Duodenal mucosa (tissue), 2 donors: ENCODE measurements at regions not wholly inside any gene's neighbourhood (a gene's known extent, or its start where the extent isn't known, plus 50 kb on each side); places are given as distances from the start of the nearest gene placed in this dataset.
"Not testable (repeated sequence)": the region's sequence is repeated elsewhere in the genome, so short reads cannot be mapped to it uniquely, and the experiment has no call there.

Source experiments
- H3K27ac ChIP-seq: one replicate; pipeline ENCODE4 v1.7.0; 2013; ENCODE audit warnings: low read depth, low read length
- H3K27me3 ChIP-seq, 2 donors: one replicate each; pipeline ENCODE4 v1.7.0; 2013; ENCODE audit warnings: low read length in 2 of 2, control low read depth in 1 of 2; ENCODE audit not compliant: insufficient read depth in 2 of 2, control insufficient read depth in 1 of 2
- H3K36me3 ChIP-seq, 2 donors: one replicate each; pipeline ENCODE4 v1.7.0; 2013; ENCODE audit warnings: low read length in 2 of 2, control low read depth in 1 of 2; ENCODE audit not compliant: insufficient read depth in 2 of 2, control insufficient read depth in 1 of 2
- H3K4me1 ChIP-seq, 2 donors: one replicate each; pipeline ENCODE4 v1.7.0; 2013; ENCODE audit warnings: low read length in 2 of 2, control low read depth in 1 of 2; ENCODE audit not compliant: insufficient read depth in 2 of 2, control insufficient read depth in 1 of 2
- H3K4me3 ChIP-seq, 2 donors: one replicate each; pipeline ENCODE4 v1.7.0; 2013; ENCODE audit warnings: low read length in 2 of 2, low read depth in 1 of 2
- H3K9ac ChIP-seq, 2 donors: one replicate each; pipeline ENCODE4 v1.7.0; 2013; ENCODE audit warnings: low read length in 2 of 2, low read depth in 1 of 2
- H3K9me3 ChIP-seq, 2 donors: one replicate each; pipeline ENCODE4 v1.7.0; 2013; ENCODE audit warnings: low read length in 2 of 2, control low read depth in 1 of 2; ENCODE audit not compliant: control insufficient read depth in 1 of 2

DNA sequence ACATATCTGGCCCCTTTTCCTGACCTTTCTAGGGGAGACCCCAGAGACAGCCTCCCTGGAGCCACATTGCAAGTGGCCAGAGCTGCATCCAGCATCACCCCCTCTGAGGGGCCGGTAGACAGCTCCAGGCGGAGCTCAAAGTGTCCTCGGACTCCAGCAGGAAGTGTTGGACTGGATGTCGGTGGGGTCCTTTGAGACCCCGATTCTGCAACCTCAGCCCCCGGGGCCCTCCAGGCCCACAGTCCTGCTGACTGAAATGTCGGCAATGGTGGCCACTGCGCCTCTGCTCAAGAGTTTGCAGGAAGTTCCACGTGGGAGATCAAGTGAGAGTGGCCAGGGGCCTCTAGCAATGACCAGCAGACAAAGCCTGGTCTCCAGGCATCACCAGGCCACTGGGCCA is 115.9 kb upstream of the FOXD4L5 start:
- Histone ChIP-seq H3K4me3 (no peak overlapping the region), H3K9me3 (peaks cover 0 to 7% of the 10 kb centered on the region in 2 donors), H3K9ac (no peak overlapping the region), H3K27ac (no peak overlapping the region), H3K36me3 (no peaks in the 10 kb centered on the region), H3K27me3 (no peaks in the 10 kb centered on the region), H3K4me1 (no peaks in the 10 kb centered on the region)

DNA sequence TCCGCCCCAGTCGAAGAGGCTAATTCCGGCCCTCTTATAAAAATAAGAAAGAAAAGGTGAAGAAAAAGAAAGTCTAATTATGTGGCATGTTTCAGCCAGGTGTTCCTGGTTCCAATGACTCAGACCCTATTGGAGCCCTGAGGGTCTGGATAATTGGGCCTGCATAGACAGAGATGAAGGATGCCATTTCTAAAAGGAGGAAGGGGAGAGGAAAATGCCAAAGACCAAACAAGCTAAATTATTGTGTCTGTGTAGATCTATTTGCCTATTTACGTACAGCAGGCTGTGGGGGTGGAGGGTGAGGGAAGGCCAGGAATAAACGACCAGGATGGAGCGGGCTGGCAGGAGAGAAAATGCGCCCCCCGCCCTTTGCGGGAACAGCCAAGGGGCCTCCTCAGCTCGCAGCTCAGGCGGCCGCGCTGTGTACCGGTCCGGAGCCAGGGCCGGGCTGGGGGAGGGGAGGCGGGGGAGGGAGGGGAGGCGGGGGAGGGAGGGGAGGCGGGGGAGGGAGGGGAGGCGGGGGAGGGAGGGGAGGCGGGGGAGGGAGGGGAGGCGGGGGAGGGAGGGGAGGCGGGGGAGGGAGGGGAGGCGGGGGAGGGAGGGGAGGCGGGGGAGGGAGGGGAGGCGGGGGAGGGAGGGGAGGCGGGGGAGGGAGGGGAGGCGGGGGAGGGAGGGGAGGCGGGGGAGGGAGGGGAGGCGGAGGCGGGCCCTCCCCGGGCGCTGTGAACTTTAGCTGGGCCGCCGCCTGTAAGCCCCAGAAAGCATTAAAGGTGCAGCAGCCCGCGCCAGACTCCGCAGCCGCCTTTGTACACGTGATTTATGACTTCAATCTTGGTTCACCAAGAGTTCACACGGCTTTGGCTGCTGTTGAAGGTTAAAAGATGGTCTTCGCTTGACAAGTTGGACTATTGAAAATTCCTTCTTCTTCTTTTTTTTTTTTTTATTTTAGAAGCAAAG is 113.0 kb upstream of the FOXD4L5 start:
- H3K27ac ChIP-seq, H3K36me3 ChIP-seq, H3K9ac ChIP-seq, H3K9me3 ChIP-seq, H3K27me3 ChIP-seq, H3K4me1 ChIP-seq, H3K4me3 ChIP-seq: not testable (repeated sequence)

DNA sequence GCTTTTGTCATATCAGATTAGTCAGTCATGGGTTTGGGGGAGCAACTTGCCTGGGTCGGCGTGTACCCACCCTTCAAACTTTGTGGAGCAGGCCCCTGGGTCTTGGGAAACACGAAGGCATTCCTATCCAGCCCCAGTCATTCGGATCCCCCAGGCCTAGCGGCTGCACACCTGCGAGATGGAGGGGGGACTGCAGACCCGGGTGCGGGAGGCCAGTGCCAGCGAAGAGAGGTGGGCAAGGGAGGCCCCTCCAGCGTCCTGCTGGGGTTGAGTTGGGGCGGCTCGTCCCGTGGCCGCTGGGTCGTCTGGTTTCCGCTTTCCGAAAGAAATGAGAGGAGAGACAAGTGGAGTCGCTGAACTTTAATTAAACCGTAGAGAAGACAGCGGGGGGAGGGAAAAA is 112.2 kb upstream of the FOXD4L5 start:
- not testable (repeated sequence) for H3K4me3 ChIP-seq, H3K4me1 ChIP-seq, H3K27me3 ChIP-seq, H3K36me3 ChIP-seq, H3K27ac ChIP-seq, H3K9me3 ChIP-seq, H3K9ac ChIP-seq

DNA sequence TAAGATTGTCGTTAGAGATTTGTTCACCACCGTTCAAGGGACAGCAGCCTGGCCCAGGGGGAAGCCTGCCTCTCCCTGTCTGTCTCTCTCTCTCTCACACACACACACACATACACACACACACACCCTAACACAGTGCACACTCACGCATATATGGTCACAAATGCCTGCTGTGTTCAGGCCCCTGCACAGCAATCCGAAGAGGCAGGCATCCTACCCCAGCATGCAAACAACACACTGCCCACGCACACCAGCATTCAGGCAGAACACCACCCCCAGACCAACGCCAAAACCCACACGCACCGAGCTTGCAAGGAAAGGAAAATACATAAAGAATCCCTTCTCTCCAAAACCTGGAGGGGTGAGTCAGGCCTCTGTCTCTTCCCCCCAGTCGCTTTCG is 111.6 kb upstream of the FOXD4L5 start:
- H3K9me3 ChIP-seq, result not testable (repeated sequence)

DNA sequence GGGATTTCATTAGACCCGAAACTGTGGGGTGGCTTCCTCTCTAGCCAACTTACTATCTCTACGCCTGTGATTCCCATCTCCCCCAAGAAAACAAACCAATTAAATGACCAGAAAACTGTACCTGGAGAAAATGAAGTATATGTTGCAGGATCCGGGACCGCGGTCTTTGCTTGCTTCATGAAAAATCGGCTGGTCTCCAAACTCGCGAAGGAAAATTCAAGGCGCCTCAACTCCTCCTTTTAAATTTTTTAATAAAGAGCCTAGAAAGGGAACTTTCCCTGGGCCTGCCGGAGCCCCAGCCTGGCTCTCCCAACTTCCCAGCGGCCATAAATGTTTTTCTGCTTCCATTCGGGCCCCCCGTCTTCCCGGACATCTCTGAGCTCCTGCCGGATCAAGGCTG is 110.8 kb upstream of the FOXD4L5 start:
- not testable (repeated sequence) for H3K4me1 ChIP-seq, H3K27ac ChIP-seq, H3K27me3 ChIP-seq, H3K9ac ChIP-seq, H3K4me3 ChIP-seq, H3K9me3 ChIP-seq, H3K36me3 ChIP-seq

More for the DNA sequence above, 111.6 kb upstream of the FOXD4L5 start:
- H3K36me3 ChIP-seq, H3K27me3 ChIP-seq, H3K9ac ChIP-seq, H3K4me3 ChIP-seq, H3K4me1 ChIP-seq, H3K27ac ChIP-seq: not testable (repeated sequence)

DNA sequence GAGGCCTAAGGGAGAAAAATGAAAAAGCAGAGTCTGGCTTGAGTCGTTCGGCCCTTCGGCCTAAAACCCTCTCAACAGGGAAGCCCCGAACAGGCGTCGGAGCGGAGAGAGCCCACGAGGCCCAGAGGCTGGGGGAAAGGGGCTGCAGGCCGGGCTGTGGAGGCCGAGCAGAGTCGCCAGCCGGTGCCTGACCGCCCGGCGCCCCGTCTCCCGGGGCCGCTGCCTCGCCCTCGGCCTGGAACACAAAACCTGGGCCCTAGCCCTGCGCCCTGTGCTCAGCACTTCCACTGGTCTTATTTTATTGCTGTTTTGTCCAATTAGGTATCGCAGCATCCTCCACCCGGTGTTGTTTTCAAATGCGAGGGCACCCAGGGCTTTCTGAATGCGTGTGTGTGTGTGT is 110.1 kb upstream of the FOXD4L5 start:
- not testable (repeated sequence) for H3K4me1 ChIP-seq, H3K9ac ChIP-seq, H3K27me3 ChIP-seq, H3K4me3 ChIP-seq, H3K9me3 ChIP-seq, H3K27ac ChIP-seq, H3K36me3 ChIP-seq

DNA sequence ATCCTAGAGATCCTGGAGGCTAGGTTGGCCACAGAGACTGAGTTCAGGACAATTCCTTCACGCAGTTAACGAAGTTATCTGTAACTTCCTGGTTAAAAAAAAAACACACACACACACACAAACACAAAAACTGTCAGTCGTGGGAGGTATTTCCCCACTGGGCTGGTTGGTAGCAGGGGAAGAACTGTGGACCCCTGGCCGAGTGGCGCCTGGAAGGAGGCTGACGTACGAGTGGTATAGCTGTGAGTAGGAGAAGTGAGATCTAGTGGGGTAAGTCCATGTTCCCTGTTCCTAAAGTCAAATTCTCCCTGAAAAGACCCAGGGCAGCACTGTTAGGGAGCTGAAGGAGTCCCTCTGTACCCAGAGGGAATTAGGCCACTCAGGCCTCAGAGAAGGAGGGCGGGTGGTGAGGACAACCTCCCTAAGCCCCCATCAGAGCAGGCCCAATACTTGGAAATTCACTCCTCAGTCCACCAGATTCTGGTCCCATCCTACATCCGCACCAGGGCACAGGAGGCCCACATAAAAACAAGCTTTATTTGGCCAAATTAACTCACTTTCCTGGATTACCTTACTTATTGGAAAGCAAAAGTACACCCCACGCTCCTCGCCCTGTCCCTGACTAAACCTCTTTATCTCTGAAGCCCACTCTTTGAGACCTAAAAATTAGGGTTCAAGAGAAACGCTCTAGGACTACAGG is 108.3 kb upstream of the FOXD4L5 start:
- H3K27me3 ChIP-seq, H3K4me3 ChIP-seq, H3K4me1 ChIP-seq, H3K9me3 ChIP-seq, H3K36me3 ChIP-seq, H3K9ac ChIP-seq, H3K27ac ChIP-seq: not testable (repeated sequence)

DNA sequence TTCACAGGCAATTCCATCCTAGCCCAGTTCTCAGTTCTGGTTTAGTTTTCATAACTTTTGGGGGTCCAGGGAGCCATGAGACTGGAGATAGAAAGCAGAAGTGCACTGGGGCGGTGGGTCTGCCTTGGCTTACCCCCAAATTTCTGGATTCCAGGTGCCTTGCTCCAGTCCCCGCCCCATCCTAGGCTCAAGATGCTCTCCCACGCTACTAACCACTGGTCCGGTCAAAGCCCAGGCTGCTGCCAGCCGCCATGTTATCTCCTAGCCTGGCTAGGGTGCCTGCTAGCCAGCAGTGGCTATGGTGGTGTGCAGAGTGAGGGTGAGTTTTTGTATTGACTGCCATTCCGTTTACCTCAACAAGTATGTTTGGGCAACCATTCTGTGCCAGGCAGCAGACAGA is 107.6 kb upstream of the FOXD4L5 start:
- H3K4me1 ChIP-seq, H3K4me3 ChIP-seq, H3K27me3 ChIP-seq, H3K9ac ChIP-seq, H3K27ac ChIP-seq, H3K36me3 ChIP-seq, H3K9me3 ChIP-seq: not testable (repeated sequence)

DNA sequence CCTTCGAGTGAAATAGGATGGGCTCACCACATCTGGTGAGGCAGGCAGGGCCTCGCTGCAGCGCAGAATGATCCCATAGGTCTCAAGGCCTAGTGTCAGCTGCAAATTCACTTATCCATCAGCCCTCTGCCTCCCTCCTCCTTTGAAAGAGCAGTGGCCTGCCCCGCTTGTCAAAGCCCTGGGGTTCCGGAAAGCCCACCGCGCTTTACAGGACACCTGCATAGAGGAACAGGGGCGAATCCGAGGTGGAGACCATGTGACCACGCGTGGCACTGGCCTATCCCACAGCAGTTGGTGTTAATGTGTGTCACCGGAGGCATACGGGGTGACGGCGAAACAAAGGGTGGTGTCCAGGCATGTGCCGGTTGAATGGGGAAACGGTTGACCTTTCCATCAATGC is 104.7 kb upstream of the FOXD4L5 start:
- H3K9ac ChIP-seq, H3K27ac ChIP-seq, H3K27me3 ChIP-seq, H3K4me1 ChIP-seq, H3K36me3 ChIP-seq, H3K4me3 ChIP-seq, H3K9me3 ChIP-seq: not testable (repeated sequence)

DNA sequence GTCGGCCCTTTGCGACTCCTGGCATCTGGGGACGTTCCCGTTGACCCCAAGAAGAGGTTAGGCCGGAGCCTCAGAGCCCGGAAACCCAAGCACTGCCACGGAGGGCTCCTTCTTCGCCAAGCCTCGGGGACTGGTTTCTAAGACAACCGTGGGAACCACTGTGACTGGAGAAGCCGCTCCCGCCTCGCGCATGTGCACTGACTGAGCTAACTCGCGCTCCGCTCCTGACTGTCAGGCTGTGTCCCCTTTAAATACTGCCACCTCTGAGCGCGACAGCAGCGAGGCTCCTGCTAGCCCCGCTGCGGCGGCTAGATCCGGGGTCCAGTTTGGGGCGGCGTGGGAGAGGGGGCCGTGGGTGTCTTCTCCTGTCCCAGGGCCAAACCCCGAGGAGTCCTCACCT is 104.2 kb upstream of the FOXD4L5 start:
- not testable (repeated sequence) for H3K4me3 ChIP-seq, H3K4me1 ChIP-seq, H3K9ac ChIP-seq, H3K27ac ChIP-seq, H3K36me3 ChIP-seq, H3K9me3 ChIP-seq, H3K27me3 ChIP-seq
